SW480 (cell line): ENCODE measurements at regions not wholly inside any gene's neighbourhood (a gene's known extent, or its start where the extent isn't known, plus 50 kb on each side); places are given as distances from the start of the nearest gene placed in this dataset.
"Not testable (repeated sequence)": the region's sequence is repeated elsewhere in the genome, so short reads cannot be mapped to it uniquely, and the experiment has no call there.

Experiments
- DNase-seq: peaks from one replicate; pipeline ENCODE4 v3.0.0-alpha.2; 2016; ENCODE audit warnings: low spot score

DNA sequence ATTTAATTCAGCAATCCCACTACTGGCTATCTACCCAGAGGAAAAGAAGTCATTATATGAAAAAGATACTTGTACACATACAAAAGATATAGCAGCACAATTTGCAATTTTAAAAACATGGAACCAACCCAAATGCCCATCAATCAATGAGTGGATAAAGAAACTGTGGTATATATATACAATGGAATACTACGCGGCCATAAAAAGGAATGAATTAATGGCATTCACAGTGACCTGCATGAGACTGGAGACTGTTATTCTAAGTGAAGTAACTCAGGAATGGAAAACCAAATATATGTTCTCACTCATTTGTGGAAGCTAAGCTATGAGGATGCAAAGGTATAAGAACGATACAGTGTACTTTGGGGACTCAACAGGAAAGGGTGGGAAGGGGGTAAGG, 102.8 kb upstream of the KCNMA1 start:
- DNase-seq: not testable (repeated sequence)

DNA sequence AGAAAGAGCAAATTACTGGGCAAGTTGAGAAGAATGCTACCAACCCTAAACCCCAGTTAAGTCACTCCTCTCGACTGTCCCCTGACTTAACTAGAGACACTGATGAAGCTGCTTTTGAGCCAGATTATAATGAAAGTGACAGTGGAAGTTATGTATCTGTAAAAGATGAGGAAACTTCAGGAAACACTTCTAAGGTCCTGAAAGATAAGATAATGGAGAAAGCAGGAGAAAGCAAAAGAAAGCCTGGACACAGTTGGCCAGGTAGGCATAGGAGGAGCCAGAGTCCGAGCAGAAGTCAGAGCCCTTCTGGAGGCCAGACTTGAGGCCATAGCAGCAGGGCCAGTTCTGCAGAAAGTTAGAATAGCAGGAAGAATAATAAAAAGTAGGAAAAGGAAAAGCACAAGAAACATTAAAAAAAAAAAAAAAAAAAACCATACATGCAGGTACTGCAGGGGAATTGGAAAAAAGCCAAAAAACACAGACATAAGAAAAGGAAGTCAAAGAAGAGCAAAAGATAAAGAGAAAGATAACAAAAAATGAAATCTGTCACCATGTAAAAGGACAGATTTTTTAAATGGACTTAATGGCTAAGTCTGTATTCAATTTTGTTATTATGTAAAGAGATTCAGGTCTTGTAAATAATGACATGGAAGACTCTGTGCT, 101.0 kb upstream of the KCNMA1 start:
- DNase-seq: no peak

DNA sequence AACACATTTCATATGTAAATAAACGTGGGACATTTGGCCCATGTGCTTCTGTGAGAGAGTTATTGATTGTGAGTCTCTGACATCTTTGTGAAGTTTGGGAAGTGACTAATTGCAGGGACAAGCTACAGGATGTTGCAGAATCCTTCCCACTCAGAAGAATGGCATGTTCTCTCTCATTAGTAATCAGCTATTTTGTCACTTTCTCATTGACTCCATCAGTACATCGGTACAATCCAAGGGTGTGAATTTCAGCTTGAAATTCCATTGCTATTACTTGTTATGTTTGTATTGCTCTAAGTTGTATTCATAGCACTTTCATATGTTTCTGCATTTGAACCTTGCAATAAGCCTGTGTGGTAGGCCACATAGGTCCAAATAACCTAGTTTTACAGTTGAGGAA, 100.0 kb upstream of the KCNMA1 start:
- no peak for DNase-seq

DNA sequence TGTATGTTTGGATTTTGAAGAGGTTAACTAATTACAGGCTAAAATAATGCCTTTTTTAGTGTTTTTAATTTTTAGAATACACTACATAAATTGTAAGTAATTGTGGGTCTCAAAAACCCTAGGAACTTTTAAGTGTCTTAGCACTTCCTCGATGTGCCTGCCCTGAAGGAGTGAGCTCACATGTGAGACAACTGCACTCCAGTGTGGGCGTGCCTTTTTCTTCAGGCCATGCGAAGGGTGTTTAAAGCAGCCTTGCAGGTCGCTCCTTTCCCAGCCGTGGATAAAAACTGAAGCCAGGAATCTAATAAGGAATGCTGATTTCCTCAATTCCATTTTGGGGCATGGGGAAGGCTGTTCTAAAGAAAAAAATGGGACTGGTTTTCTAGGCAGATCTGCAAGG, 97.5 kb upstream of the KCNMA1 start:
- DNase-seq: not testable (repeated sequence)

DNA sequence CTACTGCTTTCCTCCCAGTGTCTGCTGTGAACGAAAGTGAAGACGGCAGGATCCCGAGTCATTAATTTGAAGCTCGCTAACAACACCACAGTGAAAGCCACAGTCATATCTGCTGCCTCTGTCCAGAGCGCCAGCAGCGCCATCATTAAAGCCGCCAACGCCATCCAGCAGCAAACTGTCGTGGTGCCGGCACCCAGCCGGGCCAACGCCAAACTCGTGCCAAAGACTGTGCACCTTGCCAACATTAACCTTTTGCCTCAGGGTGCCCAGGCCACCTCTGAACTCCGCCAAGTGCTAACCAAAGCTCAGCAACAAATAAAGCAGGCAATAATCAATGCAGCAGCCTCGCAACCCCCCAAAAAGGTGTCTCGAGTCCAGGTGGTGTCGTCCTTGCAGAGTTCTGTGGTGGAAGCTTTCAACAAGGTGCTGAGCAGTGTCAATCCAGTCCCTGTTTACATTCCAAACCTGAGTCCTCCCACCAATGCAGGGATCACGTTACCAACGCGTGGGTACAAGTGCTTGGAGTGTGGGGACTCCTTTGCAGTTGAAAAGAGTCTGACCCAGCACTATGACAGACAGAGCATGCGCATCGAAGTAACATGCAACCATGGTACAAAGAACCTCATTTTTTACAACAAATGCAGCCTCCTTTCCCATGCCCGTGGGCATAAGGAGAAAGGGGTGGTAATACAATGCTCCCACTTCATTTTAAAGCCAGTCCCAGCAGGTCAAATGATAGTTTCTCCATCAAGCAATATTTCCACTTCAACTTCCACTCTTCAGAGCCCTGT, 94.8 kb upstream of the KCNMA1 start:
- no peak for DNase-seq

DNA sequence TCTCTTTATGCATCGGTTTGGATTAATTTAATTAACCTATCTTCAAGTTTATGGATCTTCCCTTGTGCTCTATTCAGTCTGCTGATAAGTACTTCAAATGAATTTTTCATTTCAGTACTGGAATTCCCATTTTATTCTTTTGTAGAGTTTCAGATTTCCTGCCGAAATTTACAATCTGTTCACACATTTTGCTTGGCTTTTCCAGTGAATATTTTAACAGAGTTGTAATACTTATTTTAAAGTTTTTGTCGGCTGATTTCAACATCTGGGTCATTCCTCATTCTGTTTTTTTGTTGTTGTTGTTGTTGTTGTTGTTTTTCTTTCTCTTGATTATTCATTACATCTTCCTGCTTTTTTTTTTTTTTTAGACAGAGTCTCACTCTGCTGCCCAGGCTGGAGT, 89.9 kb upstream of the KCNMA1 start:
- DNase-seq: no peak

DNA sequence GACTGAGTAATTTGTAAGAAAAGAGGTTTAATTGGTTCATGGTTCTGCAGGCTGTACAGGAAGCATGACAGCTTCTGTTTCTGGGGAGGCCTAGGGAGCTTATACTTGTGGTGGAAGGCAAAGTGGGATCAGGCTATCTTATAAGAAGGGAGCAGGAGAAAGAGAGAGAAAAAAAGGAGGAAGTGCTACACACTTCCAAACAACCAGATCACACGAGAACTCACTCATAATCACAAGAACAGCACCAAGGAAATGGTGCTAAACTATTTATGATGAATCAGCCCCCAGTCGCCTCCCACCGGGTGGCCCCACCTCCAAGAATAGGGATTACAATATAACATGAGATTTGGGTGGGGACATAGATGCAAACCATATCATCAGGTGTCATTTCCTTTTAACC, 89.1 kb upstream of the KCNMA1 start:
- DNase-seq: no peak

DNA sequence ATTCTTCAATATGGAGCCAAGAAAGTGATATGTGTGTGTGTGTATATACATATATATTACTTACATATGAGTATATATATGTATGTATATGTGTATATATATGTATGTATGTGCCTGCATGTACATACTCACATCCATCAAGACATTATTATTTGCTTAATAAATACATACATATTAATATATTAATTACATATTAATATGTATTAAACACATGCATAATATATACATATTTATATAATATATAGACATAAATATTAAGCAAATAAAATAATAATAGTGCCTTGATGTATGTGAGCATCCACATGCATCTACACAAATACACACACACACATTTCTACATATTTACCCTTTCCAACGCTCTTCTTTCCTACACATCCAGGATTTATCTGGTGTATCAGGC, 88.7 kb upstream of the KCNMA1 start:
- no peak for DNase-seq

DNA sequence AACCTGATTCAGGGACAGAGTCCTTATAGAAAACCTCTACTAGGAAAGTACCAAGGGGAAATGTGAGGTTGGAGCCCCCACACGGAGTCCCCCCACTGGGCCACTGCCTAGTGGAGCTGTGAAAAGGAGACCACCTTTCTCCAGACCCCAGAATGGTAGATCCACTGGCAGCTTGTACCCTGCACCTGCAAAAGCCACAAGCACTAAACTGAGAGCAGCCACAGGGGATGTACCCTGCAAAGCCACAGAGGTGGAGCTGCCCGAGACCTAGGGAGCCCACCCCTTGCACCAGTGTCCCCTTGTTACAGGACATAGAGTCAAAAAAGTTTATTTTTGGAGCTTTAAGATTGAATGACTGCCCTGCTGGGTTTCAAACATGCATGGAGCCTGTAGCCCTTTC, 87.2 kb upstream of the KCNMA1 start:
- DNase-seq: no peak

DNA sequence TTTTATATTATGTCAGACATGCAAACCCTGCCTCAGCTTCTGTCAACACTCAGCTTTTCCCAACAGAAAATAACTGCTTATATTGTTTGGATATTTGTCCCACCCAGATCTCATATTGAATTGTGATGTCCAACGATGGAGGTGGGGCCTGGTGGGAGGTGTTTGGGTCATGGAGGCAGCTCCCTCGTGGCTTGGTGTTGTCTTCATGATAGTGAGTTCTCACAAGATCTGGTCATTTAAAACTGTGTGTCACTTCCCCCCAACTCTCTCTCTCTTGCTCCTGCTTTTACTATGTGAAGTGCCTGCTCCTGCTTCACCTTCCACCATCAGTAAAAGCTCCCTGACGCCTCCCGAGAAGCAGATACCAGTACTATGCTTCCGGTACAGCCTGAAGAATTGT, 85.8 kb upstream of the KCNMA1 start:
- DNase-seq: no peak

DNA sequence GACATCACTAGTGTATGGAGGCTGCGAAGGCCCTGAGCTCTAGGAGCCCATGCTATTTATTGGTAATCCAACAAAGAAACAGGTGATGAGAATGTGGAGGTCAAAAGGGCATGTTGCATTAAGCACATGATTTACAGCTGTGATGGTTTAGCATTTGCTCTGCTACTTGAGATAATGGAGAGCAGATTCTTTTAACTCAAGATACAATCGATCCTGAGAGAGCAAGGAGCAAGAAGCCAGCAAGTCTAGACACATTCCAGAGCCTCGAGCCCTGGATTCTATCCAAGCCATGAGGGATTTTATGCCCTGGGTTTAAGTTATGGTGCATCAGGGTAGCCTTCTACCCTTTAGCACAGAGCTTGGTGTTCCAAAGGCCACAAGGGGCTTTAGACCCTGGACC, 85.3 kb upstream of the KCNMA1 start:
- not testable (repeated sequence) for DNase-seq

DNA sequence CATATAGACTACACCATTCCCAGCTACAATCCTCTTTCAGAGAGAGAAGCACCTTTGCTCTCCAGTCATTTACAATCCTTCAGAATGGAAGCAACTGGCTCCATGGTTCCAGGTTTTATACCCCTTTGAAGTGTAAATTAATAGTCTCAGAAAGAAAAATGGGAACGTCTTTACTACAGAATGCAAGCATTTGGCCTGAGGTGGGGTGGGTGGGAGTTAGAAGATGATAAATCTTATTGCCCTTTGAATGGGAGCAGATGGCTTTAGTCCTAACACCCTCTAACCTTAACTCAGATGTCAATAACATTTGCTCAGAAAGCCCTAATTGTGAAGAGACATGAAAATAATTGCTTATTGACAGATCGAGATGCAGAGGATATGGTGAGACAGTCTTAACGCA, 84.2 kb upstream of the KCNMA1 start:
- no peak for DNase-seq

DNA sequence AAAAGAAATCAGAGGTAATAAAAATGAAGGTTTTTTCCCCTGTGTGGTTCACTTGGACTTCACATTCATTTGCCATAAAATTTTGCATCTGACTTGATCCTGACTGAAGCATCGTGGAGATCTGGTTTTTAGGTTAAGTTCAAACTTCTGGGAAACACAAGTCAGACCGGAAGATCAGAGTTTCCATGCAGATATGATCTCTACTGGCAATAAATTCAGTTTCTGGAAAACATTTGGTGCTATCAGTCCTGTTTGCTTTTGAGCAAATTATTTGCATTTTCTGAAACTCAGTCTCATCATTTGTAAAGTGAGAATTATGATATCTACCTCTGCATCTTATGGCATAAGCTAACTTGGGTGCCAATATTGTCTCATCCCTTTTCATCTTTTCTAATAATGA, 81.3 kb upstream of the KCNMA1 start:
- DNase-seq: no peak

DNA sequence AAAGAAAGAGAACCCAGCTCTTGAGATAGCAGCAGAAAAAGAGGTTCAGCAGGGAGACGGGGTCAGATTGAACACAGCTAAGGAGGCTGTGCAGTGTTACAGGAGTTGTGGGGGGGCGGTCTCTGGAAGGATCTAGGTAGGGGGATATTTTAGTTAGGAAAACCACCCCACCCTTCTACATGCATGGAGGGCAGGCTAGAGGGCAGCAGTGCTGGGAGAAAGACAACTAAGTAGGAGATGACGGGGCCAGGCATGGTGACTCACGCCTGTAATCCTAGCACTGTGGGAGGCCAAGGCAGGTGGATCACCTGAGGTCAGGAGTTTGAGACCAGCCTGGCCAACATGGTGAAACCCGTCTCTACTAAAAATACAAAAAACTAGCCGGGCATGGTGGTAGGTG, 80.7 kb upstream of the KCNMA1 start:
- not testable (repeated sequence) for DNase-seq

DNA sequence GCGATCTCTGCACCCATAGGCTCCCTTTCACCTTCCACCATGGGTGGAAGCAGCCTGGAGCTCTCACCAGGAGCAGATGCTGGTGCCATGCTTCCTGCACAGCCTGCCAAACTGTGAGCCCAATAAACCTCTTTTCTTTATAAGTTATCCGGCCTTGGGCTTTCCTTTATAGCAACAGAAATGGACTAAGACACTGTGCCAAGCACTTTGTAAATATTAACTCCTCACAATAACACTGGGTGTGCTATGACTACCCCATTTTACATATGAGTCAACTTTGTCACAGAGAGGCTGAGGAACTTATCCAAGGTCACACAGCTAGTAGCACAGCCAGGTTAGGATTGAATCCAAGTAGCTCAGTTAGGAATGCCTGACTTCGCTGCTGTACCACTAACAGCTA, 79.7 kb upstream of the KCNMA1 start:
- DNase-seq: no peak

DNA sequence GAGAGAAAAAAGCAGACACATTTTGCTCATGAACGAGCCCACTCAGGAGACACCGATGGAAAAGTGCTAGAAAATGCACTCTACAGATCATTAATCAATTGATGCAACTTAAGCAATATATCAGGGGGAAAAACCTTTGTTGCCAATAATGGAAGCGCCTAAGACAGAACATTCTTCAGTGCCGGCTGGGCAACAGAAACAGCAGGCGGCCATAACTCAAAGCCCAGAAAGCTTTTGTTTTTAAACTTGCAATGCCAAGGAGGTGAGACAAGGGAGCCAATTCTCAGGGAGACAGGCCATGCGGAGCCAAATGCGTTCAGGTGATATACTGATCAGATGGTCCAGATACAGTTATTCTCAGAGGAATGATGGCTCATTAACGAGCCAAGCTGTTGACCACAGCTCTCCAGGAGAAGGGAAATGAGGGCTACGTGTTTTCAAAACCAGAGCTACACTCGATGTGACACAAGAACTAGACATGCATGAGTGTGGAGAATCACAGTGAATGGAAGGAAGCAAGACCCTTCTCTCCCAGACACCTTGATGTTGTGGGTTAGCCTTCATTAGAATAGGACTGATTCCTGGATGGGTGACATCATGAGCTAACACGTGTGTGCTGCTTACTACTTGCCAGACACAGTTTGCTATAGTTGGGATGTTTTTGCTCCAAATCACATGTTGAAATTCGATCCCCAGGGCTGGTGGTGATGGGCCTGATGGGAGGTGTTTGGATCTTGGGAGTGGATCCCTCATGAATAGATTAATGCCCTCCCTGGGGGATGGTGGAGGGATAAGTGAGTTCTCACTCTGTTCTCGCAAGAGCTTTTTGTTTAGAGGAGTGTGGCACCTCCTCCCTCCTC, 79.1 kb upstream of the KCNMA1 start:
- DNase-seq: no peak

DNA sequence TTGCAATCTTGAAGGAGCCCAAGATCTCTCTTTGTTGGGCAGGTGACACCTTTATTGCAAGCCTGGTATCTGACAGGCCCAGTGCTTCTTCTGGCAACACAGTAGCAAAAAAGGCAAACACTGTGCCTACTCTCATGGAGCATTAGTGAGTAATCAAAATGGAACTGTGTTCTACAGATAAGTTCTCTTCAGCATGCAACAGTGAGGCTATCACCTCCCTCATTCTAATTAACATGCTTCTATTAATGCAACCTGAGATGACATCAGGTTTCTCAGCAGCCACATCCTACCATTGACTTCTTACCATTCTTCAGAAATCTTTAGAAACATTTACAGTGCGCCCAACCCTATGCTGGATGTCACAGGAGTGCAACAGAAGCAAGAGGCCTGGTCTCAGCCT, 77.9 kb upstream of the KCNMA1 start:
- DNase-seq: no peak

DNA sequence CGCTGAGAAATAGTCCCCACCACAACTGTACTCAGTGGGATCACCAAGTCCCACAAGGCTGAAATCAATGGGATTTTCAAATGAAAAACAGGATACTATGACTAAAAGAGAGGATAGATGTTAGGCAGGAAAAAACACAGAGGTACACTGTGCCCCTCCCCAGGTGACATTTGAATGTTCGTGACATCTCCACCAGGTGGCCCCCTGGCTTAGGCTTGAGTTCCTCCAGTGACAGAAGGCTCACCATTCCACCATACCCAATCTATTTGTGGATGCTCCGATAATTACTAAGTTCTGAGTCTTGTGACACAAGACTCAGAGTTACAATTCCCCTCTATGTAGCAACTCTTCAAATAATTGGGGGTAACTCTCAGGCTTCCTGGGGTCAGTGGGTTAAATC, 77.5 kb upstream of the KCNMA1 start:
- peak; percentile 27 for DNase-seq

DNA sequence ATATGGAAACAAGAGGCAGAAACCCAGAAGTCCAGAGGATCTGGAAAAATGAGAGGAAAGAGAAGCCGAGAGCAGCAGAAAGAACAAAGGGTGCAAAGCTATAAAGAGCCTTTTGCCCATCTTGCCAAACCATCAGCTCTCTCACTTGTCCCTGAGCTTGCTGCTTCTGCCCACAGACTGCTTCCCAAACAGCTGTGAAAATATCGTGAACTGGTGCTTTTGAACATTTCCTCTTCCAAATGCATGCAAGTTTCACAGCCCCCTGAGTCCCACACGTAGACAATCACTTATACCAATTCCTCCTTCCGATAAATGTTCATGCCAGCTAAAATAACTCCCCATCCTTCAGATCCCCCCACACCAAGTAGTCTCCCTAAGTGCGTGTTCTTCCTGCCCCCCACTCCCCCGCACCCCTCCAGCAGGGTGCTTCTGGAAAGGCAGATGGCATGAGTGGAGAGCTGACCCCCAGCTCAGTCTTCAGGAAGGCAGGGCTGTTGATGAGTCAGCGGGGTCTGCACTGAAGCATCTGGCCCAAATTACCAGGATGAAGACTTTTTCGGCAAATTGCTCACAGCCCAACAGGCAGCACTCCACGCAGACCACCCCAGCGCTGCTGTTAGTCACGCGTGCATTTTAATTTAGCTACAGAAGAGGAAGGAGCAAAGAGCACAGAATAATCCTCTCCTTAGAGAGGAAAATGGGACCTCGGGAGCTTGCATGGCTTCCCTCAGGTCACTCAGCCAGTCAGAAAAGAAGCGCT, 76.1 kb upstream of the KCNMA1 start:
- no peak for DNase-seq

DNA sequence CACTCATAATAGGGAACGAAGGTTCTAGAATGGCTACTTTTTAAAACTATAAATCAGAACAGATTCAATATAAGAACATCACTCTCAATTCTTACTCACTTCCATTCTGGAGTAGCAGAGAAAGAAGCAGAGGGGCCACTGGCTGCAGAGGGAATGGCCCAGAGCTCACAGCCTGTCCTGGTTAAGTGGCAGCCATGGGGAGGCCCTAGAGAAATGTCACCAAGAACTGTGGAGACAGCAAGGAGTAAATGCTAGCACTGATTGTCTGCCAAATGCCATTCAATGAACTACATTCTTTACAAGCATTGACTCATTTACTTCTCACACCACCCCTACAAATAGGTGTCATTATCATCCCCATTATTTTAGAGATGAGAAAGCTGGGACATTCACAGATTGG, 74.6 kb upstream of the KCNMA1 start:
- DNase-seq: no peak

DNA sequence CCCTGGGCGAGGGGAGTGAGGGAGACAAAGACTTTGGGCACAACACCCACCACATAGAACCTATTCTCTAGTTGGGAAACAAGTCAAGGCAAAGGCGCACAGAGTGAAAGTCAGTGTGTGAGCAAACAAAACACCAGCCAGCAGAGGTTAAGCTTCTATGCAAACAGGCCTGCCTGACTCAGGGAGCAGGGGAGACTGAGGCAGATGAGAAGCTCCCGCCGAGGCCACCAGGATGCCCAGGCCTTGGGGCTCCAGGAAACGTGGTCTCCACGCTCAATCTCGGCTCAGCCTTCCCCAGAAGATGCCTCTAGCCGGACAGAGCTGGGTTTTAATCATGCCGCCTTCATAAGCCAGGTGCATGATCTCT, 74.1 kb upstream of the KCNMA1 start:
- DNase-seq: no peak
